Stimulated activated CD4-positive, alpha-beta T cell treated with anti-CD3 and anti-CD28 coated beads, Interleukin-15, amount 100 ng/mL, for 24 hours (primary cell): ENCODE measurements at regions not wholly inside any gene's neighbourhood (a gene's known extent, or its start where the extent isn't known, plus 50 kb on each side); places are given as distances from the start of the nearest gene placed in this dataset.

ENCODE experiments used
- DNase-seq: peaks from one replicate; pipeline ENCODE4 v3.0.0-alpha.2; 2020

GRCh38 chr1:201660931-201661822 is 122.2 kb downstream of the NAV1 start:
- no peak for DNase-seq

DNA sequence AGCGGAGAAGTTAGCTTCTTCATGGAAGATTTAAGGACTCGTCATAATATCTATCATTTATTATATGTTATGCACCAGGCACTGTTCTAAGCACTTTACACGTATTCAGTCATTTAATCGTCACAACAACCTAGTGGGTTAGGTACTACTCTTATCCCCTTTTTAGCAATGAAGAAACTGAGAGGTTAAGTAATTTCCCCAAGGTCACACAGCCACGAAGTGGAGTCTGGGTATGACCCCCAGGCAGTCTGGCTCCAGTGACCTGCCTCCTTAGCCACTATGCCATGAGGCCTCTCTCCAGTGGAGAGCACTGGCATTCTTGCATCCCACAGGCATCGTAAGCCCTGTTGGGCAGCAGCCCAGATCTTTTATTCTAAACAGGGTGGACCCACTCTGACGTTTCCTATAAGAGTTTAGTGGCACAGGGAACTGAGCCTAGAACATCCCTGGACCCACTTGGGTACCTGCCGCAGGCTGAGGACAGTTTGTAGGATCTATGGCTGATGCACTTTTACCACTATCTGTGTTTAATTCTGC is 123.0 kb downstream of the NAV1 start:
- DNase-seq = no peak

DNA sequence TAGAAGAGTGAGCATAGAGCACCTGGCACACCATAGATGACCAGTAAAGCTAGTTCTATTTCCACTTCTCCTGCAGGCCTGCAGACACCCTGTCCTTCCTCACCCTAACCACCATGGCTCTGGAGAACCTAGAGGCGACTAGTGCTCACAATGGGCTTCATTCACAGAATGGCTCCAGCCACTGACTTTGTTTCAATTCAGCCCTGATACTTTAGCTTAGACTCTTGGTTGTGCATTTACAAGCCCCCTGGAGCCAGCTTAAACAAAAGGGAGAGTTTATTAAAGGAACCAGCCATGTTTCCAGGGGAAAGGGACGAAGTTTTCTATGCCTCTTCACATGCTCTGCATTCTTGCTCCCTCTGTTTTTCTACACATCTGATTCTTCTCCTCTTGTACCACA is 123.7 kb downstream of the NAV1 start:
- DNase-seq = no peak

DNA sequence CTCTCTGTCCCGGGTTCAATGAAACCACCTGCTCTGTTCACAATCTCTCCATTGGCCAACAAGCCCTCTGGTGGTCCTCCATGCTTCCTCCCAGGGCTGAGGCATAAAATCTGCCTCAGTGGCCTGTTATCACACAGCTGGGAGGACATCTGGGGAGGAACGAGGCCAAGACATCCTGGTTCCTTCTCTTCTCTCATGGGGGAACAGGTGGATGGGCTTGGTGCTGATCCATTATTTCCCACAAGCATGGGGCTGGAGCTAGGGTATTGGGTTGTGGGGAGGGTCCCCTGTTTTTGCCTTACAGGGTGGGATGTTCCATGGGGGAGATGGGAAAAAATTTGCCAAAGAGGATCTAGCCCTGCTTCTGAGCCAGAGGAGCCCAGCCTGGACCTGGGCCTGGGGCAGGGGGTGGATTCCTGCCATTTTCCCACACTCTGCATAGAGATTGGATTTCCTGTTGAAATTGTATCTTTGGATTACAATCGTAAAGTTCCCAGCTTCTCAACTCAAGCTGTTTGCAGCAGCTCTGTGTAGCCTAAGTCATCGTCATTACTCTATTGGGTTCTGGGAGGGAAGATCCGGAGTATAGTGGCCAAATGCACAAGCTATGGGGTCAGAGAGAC is 124.7 kb downstream of the NAV1 start:
- DNase-seq = no peak

DNA sequence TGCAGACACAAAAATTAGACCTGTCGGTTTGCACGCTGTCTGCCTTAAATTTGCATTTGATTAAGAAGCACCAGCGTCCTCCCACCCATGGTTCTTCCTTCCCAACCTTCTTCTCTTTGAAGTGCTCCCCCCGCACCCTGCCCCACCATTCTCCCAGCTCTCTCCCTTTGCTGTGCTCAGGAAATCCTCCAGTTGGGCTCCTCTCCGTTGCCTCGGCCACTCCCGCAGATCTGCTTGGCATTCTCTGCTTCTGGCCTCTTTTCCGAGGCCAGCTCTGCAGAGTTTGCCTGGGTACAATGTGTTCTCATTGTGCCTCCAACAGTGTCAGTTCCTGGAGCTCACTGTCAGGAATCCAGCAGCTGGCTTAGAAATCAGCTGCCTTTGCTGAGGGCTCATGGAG is 126.1 kb downstream of the NAV1 start:
- no peak for DNase-seq

- no peak for DNase-seq
Observed at GRCh38 chr1:201666102-201666501, 127.2 kb downstream of the NAV1 start.

- DNase-seq = no peak
Observed at GRCh38 chr1:201666645-201667044, 127.7 kb downstream of the NAV1 start.

- no peak for DNase-seq
Observed at GRCh38 chr1:201667479-201667878, 128.6 kb downstream of the NAV1 start.

DNA sequence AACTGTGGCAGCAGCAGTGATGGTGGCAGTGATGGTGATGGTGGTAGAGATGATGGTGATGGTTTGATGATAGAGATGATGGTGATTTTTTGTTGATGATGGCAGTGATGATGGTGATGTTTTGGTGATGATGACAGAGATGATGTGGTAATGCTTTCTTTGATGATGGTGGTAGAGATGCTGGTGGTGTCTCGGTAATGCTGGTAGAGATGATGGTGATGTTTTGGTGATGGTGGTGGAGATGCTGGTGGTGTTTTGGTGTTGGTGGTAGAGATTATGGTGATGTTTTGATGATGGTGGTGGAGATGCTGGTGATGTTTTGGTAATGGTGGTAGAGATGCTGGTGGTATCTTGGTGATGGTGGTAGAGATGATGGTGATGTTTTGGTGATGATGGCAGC is 131.6 kb downstream of the NAV1 start:
- DNase-seq = no peak

DNA sequence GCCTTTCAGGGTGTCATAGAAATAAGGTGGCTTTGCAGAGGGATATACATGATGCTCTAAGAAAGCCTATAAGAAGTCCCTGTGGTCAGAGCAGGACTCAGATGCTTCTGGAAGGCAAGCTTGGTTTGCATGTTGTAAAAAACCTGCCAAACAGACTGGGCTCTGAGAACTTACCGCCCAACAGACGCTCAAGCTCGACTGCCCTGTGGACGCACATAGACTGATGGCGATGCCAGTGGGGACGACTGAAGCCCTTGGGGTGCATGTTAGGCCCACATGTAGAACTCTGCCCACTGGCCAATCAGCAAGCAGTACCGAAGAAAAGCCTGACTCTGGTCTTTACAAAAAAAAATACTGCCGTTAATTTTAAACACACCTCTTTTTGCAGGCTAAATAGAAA is 133.8 kb downstream of the NAV1 start:
- DNase-seq = no peak

- DNase-seq = no peak
Observed at GRCh38 chr1:201673093-201673492, 134.2 kb downstream of the NAV1 start.

DNA sequence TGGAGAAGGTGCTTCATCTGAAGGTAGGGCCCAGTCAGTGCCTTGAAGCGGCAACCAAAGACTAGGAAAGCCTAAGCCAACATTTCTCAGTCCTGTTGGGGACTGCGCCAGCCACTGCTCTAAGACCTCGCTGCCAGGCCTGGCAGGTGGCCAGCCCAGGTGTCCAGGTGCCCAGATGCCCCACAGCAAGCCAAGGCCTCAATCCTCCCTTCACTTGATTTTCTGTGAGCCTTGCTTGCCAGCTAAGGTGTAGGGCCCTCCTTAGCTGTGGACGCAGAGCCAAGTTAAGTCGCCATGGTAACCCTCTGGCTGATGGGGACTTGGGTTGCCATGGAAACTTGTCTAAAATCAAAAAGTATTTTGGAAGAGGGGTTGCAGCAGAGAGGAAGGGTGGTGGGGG is 135.0 kb downstream of the NAV1 start:
- no peak for DNase-seq

DNA sequence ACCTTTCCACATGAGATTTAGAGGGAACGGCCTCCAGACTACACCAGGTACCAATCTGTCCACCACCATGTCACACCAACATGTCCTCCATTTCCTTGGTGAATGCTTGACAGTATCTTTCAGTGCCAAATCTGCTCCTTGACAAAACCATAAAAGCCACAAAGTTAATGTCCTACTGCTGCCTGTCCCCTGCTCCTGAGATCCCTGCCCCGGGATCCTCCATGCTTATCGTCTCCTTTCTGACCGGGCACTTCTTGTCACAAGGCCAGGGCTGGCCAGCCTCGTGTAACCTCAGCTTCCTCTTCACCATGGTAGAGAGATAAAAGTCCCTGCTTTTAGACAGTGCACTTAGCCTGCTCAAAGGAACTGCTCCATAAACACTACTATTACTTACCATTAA is 136.2 kb downstream of the NAV1 start:
- DNase-seq = no peak

GRCh38 chr1:201676197-201676596 is 137.3 kb downstream of the NAV1 start:
- no peak for DNase-seq

GRCh38 chr1:201676641-201677040 is 137.7 kb downstream of the NAV1 start:
- DNase-seq = no peak

- DNase-seq = no peak
Observed at GRCh38 chr1:201678264-201679101, 139.6 kb downstream of the NAV1 start.

- DNase-seq = no peak
Observed at GRCh38 chr1:201681375-201681774, 142.4 kb downstream of the NAV1 start.

- DNase-seq = no peak
Observed at GRCh38 chr1:201682964-201683363, 144.0 kb downstream of the NAV1 start.

GRCh38 chr1:201683397-201683796 is 144.5 kb downstream of the NAV1 start:
- DNase-seq = no peak

DNA sequence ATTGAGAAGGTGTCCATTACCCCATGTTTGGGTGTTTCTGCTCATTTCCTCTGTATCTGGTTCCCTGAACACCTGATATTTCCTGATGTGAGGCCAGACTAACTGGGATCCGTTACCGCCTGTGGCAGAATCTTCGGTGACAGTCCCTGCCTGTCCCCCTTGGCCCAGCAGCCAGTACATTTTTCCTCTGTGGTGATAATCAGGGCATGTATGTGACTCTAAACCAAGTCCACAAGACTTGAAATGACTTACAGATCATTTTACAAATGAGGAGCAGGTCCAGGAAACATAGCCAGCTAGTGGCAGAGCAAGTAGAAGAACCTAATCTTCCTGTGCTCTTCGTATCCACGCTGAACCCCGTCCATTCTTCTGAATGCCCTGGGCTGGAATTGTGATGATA is 143.5 kb upstream of the IPO9 start:
- no peak for DNase-seq

DNA sequence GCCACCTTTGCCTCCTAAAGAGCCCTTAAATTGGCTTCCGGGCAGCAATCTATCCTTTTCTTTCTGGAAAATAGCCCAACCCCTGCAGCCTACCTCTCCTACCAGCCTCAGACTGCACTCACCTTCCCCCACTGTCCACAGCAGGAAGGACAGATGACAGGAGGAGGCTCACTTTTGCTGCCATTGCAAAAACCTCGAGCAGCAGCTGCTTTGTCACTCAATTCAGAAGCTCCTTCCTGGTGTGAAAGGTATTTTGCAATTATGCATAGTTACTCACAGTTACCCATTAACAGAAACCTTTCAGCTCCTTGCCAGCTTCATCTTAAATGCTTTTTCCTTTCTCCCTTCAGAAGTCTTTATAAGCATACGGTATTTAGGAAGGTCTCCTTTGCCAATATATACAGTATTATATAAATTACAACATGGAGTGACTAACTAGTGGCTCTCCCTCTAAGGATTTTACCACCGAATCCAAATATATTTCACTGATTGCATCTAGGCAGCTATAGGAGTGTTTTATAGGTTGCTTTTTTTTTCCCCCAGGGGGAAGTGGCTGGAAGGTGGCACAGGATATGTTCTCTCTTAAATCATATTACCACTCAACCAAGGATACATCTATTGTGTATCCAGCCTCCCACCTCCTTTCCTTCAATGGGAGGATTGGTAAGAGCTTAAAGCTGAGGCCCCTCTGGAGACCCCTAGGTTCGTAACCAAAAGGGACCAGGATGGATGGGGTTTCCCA is 142.1 kb upstream of the IPO9 start:
- no peak for DNase-seq

GRCh38 chr1:201688514-201688913 is 140.4 kb upstream of the IPO9 start:
- no peak for DNase-seq

DNA sequence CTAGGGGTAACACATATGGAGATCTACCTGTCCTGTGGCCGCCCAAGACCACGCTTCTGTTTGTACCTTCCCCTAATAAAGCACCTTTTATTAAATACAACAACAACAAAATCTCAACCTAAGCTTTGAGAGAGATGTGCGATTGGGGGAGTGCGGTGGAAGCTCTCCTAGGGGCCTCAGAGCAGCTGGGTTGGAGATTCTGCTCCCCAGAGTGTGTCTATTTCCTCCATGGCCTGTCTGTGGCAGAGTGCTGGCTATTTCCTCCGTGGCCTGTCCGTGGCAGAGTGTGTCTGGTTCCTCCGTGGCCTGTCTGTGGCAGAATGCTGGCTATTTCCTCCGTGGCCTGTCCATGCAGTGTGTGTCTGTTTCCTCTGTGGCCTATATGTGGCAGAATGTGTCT is 139.3 kb upstream of the IPO9 start:
- DNase-seq = no peak
